Upper lobe of left lung (tissue), 6 donors: ENCODE measurements at regions not wholly inside any gene's neighbourhood (a gene's known extent, or its start where the extent isn't known, plus 50 kb on each side); places are given as distances from the start of the nearest gene placed in this dataset.

Experiments used
- ATAC-seq, 2 donors: fragments of 200-7000 bp; cut with Tn5 transposase; one replicate each; pipeline ENCODE4 v1.9.1; 2022; ENCODE audit warnings: mild to moderate bottlenecking in 2 of 2, moderate library complexity in 2 of 2; ENCODE audit not compliant: low FRiP score in 2 of 2
- DNase-seq, 2 donors: peaks; one replicate each; pipeline ENCODE4 v3.0.0-alpha.2; 2019 to 2020
- H3K27ac ChIP-seq, 4 donors: fragments of 200-600 bp; sonication (generic); one replicate each; pipeline ENCODE4 v1.5.1; 2016 to 2019
- H3K27me3 ChIP-seq, 4 donors: fragments of 200-600 bp; sonication (generic); one replicate each; pipeline ENCODE4 v1.5.1; 2017 to 2019
- H3K36me3 ChIP-seq, 4 donors: fragments of 200-600 bp; sonication (generic); one replicate each; pipeline ENCODE4 v1.5.1; 2016 to 2019
- H3K4me1 ChIP-seq, 4 donors: fragments of 200-600 bp; sonication (generic); one replicate each; pipeline ENCODE4 v1.5.1; 2018 to 2019
- H3K4me3 ChIP-seq, 4 donors: fragments of 200-600 bp; sonication (generic); one replicate each; pipeline ENCODE4 v1.5.1; 2017 to 2019; ENCODE audit warnings: mild to moderate bottlenecking in 2 of 4, moderate library complexity in 1 of 4
- H3K9me3 ChIP-seq, 4 donors: fragments of 200-600 bp; sonication (generic); one replicate each; pipeline ENCODE4 v1.5.1; 2018 to 2019
- CTCF ChIP-seq, 6 experiments: fragments of 450-650 bp in 4 of 6; fragments of 200-600 bp in 2 of 6; sonication (generic) in 2 of 6; IDR thresholded peaks; one replicate each; pipeline ENCODE4 v1.5.1; 2016 to 2019; ENCODE audit warnings: antibody characterized with exemption in 6 of 6
- EP300 ChIP-seq, 4 donors: sonication (generic); formaldehyde crosslinking; IDR thresholded peaks; one replicate each; pipeline ENCODE4 v1.5.1; 2017; ENCODE audit warnings: antibody characterized with exemption in 4 of 4, control low read depth in 2 of 4
- POLR2A ChIP-seq, 4 donors: fragments of 450-650 bp; IDR thresholded peaks; one replicate each; pipeline ENCODE4 v1.5.1; 2016 to 2017; ENCODE audit warnings: antibody characterized with exemption in 4 of 4, mild to moderate bottlenecking in 2 of 4
- POLR2AphosphoS5 ChIP-seq, 2 donors: sonication (generic); formaldehyde crosslinking; IDR thresholded peaks; one replicate each; pipeline ENCODE4 v1.5.1; 2017; ENCODE audit warnings: antibody characterized with exemption in 2 of 2
- WGBS, 2 donors: methylation state at CpG; one replicate each; pipeline ENCODE4 v1.1.5; 2017 to 2018; 5-methylcytosine and 5-hydroxymethylcytosine counted together
- donor health status: DM: no; HTN: no; CAD: no; lungs with moderate emphysema.
- donor health status: DM: no; HTN: yes; CAD: no; lungs with severe emphysema.

GRCh38 chr10:4617589-4617988 is 208.4 kb upstream of the AKR1E2 start:
- Histone ChIP-seq H3K9me3 (peaks cover 0 to 14% (median 7%) of the 10 kb centered on the region in 4 donors), H3K27me3 (no peaks in the 10 kb centered on the region), H3K36me3 (no peaks in the 10 kb centered on the region), H3K4me1 (no peaks in the 10 kb centered on the region), H3K27ac (no peak overlapping the region), H3K4me3 (no peak overlapping the region)
- WGBS, 2 donors = 79 to 88% methylated on average over 1 of the region's 1 CpG
- TF ChIP-seq POLR2A (IDR thresholded peaks at IDR 0.05) = no peak
- no peak for TF ChIP-seq EP300 (IDR thresholded peaks at IDR 0.05)
- no peak for TF ChIP-seq CTCF (IDR thresholded peaks at IDR 0.05)
- TF ChIP-seq POLR2AphosphoS5 (IDR thresholded peaks at IDR 0.05) = no peak
- ATAC-seq (no peak), DNase-seq (no peak)

GRCh38 chr10:4615042-4615441 is 211.0 kb upstream of the AKR1E2 start:
- Histone ChIP-seq H3K27me3 (no peaks in the 10 kb centered on the region), H3K9me3 (peaks cover 0 to 14% (median 7%) of the 10 kb centered on the region in 4 donors), H3K36me3 (no peaks in the 10 kb centered on the region), H3K4me3 (no peak overlapping the region), H3K4me1 (no peaks in the 10 kb centered on the region), H3K27ac (no peak overlapping the region)
- TF ChIP-seq CTCF (IDR thresholded peaks at IDR 0.05) (no peak), EP300 (IDR thresholded peaks at IDR 0.05) (no peak), POLR2AphosphoS5 (IDR thresholded peaks at IDR 0.05) (no peak), POLR2A (IDR thresholded peaks at IDR 0.05) (no peak)
- DNase-seq = no peak
- ATAC-seq = no peak
- WGBS, 2 donors = 93 to 96% methylated on average over 1 of the region's 1 CpG

GRCh38 chr10:4609251-4609650 is 216.8 kb upstream of the AKR1E2 start:
- Histone ChIP-seq H3K9me3 (no peaks in the 10 kb centered on the region), H3K36me3 (no peaks in the 10 kb centered on the region), H3K27me3 (no peaks in the 10 kb centered on the region), H3K4me1 (no peaks in the 10 kb centered on the region), H3K4me3 (no peak overlapping the region), H3K27ac (no peak overlapping the region)
- ATAC-seq (no peak), DNase-seq (no peak)
- no peak for TF ChIP-seq EP300 (IDR thresholded peaks at IDR 0.05)
- TF ChIP-seq POLR2A (IDR thresholded peaks at IDR 0.05) = no peak
- no peak for TF ChIP-seq POLR2AphosphoS5 (IDR thresholded peaks at IDR 0.05)
- TF ChIP-seq CTCF (IDR thresholded peaks at IDR 0.05) = no peak
- 77 to 87% methylated on average over 1 of the region's 1 CpG for WGBS, 2 donors

GRCh38 chr10:4607681-4608080 is 218.3 kb upstream of the AKR1E2 start:
- no peak overlapping the region for H3K27ac ChIP-seq

More at GRCh38 chr10:4607681-4608080, 218.3 kb upstream of the AKR1E2 start:
- peak in 1 of 2 donors; percentile 32 for DNase-seq
- Histone ChIP-seq H3K9me3 (no peaks in the 10 kb centered on the region), H3K36me3 (no peaks in the 10 kb centered on the region), H3K4me3 (no peak overlapping the region), H3K27me3 (no peaks in the 10 kb centered on the region), H3K4me1 (no peaks in the 10 kb centered on the region)
- 86 to 91% methylated on average over 13 of the region's 13 CpGs for WGBS, 2 donors
- ATAC-seq = no peak
- no peak for TF ChIP-seq POLR2AphosphoS5 (IDR thresholded peaks at IDR 0.05)
- TF ChIP-seq POLR2A (IDR thresholded peaks at IDR 0.05) = no peak
- TF ChIP-seq CTCF (IDR thresholded peaks at IDR 0.05) = no peak
- no peak for TF ChIP-seq EP300 (IDR thresholded peaks at IDR 0.05)
